ENCODE measurements at regions not wholly inside any gene's neighbourhood (a gene's known extent, or its start where the extent isn't known, plus 50 kb on each side); places are given as distances from the start of the nearest gene placed in this dataset.

- no peak for TF ChIP-seq POLR2A (IDR thresholded peaks at IDR 0.05)
- TF ChIP-seq, protein P1, sequence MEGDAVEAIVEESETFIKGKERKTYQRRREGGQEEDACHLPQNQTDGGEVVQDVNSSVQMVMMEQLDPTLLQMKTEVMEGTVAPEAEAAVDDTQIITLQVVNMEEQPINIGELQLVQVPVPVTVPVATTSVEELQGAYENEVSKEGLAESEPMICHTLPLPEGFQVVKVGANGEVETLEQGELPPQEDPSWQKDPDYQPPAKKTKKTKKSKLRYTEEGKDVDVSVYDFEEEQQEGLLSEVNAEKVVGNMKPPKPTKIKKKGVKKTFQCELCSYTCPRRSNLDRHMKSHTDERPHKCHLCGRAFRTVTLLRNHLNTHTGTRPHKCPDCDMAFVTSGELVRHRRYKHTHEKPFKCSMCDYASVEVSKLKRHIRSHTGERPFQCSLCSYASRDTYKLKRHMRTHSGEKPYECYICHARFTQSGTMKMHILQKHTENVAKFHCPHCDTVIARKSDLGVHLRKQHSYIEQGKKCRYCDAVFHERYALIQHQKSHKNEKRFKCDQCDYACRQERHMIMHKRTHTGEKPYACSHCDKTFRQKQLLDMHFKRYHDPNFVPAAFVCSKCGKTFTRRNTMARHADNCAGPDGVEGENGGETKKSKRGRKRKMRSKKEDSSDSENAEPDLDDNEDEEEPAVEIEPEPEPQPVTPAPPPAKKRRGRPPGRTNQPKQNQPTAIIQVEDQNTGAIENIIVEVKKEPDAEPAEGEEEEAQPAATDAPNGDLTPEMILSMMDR (IDR thresholded peaks at IDR 0.05 in 8 of 11, conservative IDR thresholded peaks at IDR 0.05 in 3 of 11) = no peak
These were observed 357.7 kb upstream of the BOD1L1 start for GRCh38 chr4:13984991-13985800.

Measured in spleen (tissue), 7 donors.